Suprapubic skin (tissue), 4 donors: ENCODE measurements at regions not wholly inside any gene's neighbourhood (a gene's known extent, or its start where the extent isn't known, plus 50 kb on each side); places are given as distances from the start of the nearest gene placed in this dataset.

Source experiments
- CTCF ChIP-seq, 2 donors: fragments of 200-600 bp in 1 of 2; fragments of 450-650 bp in 1 of 2; sonication (generic) in 1 of 2; IDR thresholded peaks; one replicate each; pipeline ENCODE4 v1.5.1; 2016 to 2019; ENCODE audit warnings: antibody characterized with exemption in 2 of 2, mild to moderate bottlenecking in 1 of 2, moderate library complexity in 1 of 2
- EP300 ChIP-seq: sonication (generic); formaldehyde crosslinking; IDR thresholded peaks from one replicate; pipeline ENCODE4 v1.6.1; 2017; ENCODE audit warnings: antibody characterized with exemption
- POLR2A ChIP-seq, 2 donors: fragments of 450-650 bp; IDR thresholded peaks; one replicate each; pipeline ENCODE4 v1.6.1; 2017; ENCODE audit warnings: antibody characterized with exemption in 2 of 2, mild to moderate bottlenecking in 2 of 2, moderate library complexity in 2 of 2
- POLR2AphosphoS5 ChIP-seq, 3 donors: sonication (generic); formaldehyde crosslinking; IDR thresholded peaks; one replicate each; pipeline ENCODE4 v1.6.1; 2017; ENCODE audit warnings: antibody characterized with exemption in 3 of 3

GRCh38 chr7:145168879-145169278, 333.0 kb upstream of the TPK1 start:
- TF ChIP-seq POLR2A (IDR thresholded peaks at IDR 0.05) (no peak), CTCF (IDR thresholded peaks at IDR 0.05) (no peak), POLR2AphosphoS5 (IDR thresholded peaks at IDR 0.05) (no peak), EP300 (no peak)
